ENCODE measurements at regions not wholly inside any gene's neighbourhood (a gene's known extent, or its start where the extent isn't known, plus 50 kb on each side); places are given as distances from the start of the nearest gene placed in this dataset.

DNA sequence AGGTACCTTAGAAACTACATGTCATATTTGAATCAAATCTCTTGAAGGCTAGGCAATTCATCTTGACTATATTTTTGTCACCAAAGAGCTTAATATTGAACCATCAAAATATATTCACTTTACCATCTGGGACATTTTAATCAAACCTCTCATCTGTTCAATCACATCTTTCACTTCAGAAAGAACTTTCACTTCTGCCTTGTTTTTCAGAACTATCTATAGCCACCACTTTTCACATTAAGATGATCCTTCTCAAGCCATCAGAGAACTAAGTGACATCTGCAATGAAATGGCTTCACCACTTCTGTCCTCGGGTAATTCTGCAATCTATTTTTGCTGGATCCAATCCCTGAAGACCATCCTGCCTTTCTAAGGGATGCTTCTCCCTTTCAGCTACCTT is 57.8 kb downstream of the OR2B2 start:
- H3K27me3 ChIP-seq (ENCODE audit: control insufficient read depth in 2 of 2, insufficient read depth in 2 of 2, low read length in 2 of 2), result peaks cover 11 to 19% of the 10 kb centered on the region in 2 experiments
- TF ChIP-seq GATA2 (IDR thresholded peaks at IDR 0.05; ENCODE audit: insufficient read depth, insufficient read length, low read depth, low read length) (no peak), EZH2 (IDR thresholded peaks at IDR 0.05; ENCODE audit: borderline replicate concordance, low read depth, low read length, severe bottlenecking) (no peak), POLR2AphosphoS5 (IDR thresholded peaks at IDR 0.05; ENCODE audit: insufficient read depth, low read depth, low read length) (no peak), JUN (IDR thresholded peaks at IDR 0.05; ENCODE audit: borderline replicate concordance, insufficient read depth, insufficient read length, low read depth) (no peak), FOS (IDR thresholded peaks at IDR 0.05; ENCODE audit: borderline replicate concordance, insufficient read depth, low read length) (no peak), MYC (IDR thresholded peaks at IDR 0.05; ENCODE audit: low read depth, low read length) (no peak), POLR2A (IDR thresholded peaks at IDR 0.05; ENCODE audit: low read depth, low read length) (no peak)
- TF ChIP-seq, protein P1, sequence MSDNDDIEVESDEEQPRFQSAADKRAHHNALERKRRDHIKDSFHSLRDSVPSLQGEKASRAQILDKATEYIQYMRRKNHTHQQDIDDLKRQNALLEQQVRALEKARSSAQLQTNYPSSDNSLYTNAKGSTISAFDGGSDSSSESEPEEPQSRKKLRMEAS (IDR thresholded peaks at IDR 0.05; ENCODE audit: insufficient read depth, insufficient read length), result no peak
- TF ChIP-seq, protein P2, sequence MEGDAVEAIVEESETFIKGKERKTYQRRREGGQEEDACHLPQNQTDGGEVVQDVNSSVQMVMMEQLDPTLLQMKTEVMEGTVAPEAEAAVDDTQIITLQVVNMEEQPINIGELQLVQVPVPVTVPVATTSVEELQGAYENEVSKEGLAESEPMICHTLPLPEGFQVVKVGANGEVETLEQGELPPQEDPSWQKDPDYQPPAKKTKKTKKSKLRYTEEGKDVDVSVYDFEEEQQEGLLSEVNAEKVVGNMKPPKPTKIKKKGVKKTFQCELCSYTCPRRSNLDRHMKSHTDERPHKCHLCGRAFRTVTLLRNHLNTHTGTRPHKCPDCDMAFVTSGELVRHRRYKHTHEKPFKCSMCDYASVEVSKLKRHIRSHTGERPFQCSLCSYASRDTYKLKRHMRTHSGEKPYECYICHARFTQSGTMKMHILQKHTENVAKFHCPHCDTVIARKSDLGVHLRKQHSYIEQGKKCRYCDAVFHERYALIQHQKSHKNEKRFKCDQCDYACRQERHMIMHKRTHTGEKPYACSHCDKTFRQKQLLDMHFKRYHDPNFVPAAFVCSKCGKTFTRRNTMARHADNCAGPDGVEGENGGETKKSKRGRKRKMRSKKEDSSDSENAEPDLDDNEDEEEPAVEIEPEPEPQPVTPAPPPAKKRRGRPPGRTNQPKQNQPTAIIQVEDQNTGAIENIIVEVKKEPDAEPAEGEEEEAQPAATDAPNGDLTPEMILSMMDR (IDR thresholded peaks at IDR 0.05; ENCODE audit: extremely low read depth in 1 of 2, insufficient read depth in 1 of 2, low read depth in 1 of 2, low read length in 2 of 2), result no peak
- H2AFZ ChIP-seq (ENCODE audit: low read depth, low read length), result no peak overlapping the region
- DNase-seq (ENCODE audit: low read depth, low spot score) (no peak), FAIRE-seq (no peak)
- BruUV-seq (replicated peaks), result no TSS peak
- H4K20me1 ChIP-seq (replicated peaks; ENCODE audit: control insufficient read depth, extremely low read depth, insufficient read depth, low read length), result no peaks in the 10 kb centered on the region
- intact Hi-C loops (cut with micrococcal nuclease) (no loop called here), dilution Hi-C loops (cut with MboI; ENCODE audit: extremely low pct_ligation_motif_present, low sequenced_read_pairs) (no loop called here)
- no peak overlapping the region for H3K4me2 ChIP-seq (ENCODE audit: insufficient read depth, low read length)
- no peaks in the 10 kb centered on the region for H3K4me1 ChIP-seq (ENCODE audit: control insufficient read depth, extremely low read depth, insufficient read depth, low read length)
- no peaks in the 10 kb centered on the region for H3K9me1 ChIP-seq (replicated peaks; ENCODE audit: control insufficient read depth, extremely low read depth, insufficient read depth, low read length)
- no peaks in the 10 kb centered on the region for H3K36me3 ChIP-seq (ENCODE audit: control insufficient read depth in 2 of 2, extremely low read depth in 1 of 2, insufficient read depth in 2 of 2, low read length in 2 of 2)
- no peaks in the 10 kb centered on the region for H3K79me2 ChIP-seq (ENCODE audit: control insufficient read depth, insufficient read depth, low read length)
- POLR2A ChIA-PET, result no interaction called here
- H3K27ac ChIP-seq (ENCODE audit: insufficient read depth, low read depth, low read length), result no peak overlapping the region
- CTCF ChIA-PET, result interaction anchor here (0.5 kb wide), 1 partner anchor 34 kb away, joined by 3 read pairs; no protein-coding TSS in a partner anchor
- H3K4me3 ChIP-seq (replicated peaks in 1 of 3; ENCODE audit: insufficient read depth in 1 of 3, low read depth in 1 of 3, low read length in 3 of 3), result no peak overlapping the region
- H3K9ac ChIP-seq (replicated peaks; ENCODE audit: extremely low read depth, insufficient read depth, low read length), result no peak overlapping the region
- H3K9me3 ChIP-seq (replicated peaks; ENCODE audit: control insufficient read depth, insufficient read depth, low read length), result no peaks in the 10 kb centered on the region

Data from endothelial cell of umbilical vein (primary cell).